ENCODE measurements at regions not wholly inside any gene's neighbourhood (a gene's known extent, or its start where the extent isn't known, plus 50 kb on each side); places are given as distances from the start of the nearest gene placed in this dataset.
A peak's percentile ranks its signal among the peaks of the same experiment; 100 is the strongest.

- H3K4me1 Mint-ChIP-seq (ENCODE audit: low read depth), result no peaks in the 10 kb centered on the region
- DNase-seq (no peak), ATAC-seq (no peak)
- H3K9me3 Mint-ChIP-seq, result no peaks in the 10 kb centered on the region
- H3K4me3 Mint-ChIP-seq, result no peak overlapping the region
- no peaks in the 10 kb centered on the region for H3K36me3 Mint-ChIP-seq (ENCODE audit: insufficient read depth)
- H3K27me3 Mint-ChIP-seq (ENCODE audit: low read depth), result peaks cover 18% of the 10 kb centered on the region
Measured at GRCh38 chr1:244106837-244107493, 55.9 kb downstream of the ZBTB18 start.

GRCh38 chr1:244111027-244111426, 59.9 kb downstream of the ZBTB18 start:
- ATAC-seq, result no peak
- H3K27me3 Mint-ChIP-seq (ENCODE audit: low read depth), result peaks cover 7% of the 10 kb centered on the region

GRCh38 chr1:244112041-244112440, 61.0 kb downstream of the ZBTB18 start:
- Mint-ChIP-seq H3K4me3 (no peak overlapping the region), H3K4me1 (ENCODE audit: low read depth) (no peaks in the 10 kb centered on the region), H3K36me3 (ENCODE audit: insufficient read depth) (no peaks in the 10 kb centered on the region), H3K27me3 (ENCODE audit: low read depth) (peaks cover 2% of the 10 kb centered on the region), H3K9me3 (no peaks in the 10 kb centered on the region)
- ATAC-seq (no peak), DNase-seq (no peak)

More at GRCh38 chr1:244111027-244111426, 59.9 kb downstream of the ZBTB18 start:
- Mint-ChIP-seq H3K4me1 (ENCODE audit: low read depth) (no peaks in the 10 kb centered on the region), H3K9me3 (no peaks in the 10 kb centered on the region), H3K4me3 (no peak overlapping the region), H3K36me3 (ENCODE audit: insufficient read depth) (no peaks in the 10 kb centered on the region)
- no peak for DNase-seq

- Mint-ChIP-seq H3K9me3 (no peaks in the 10 kb centered on the region), H3K4me3 (no peak overlapping the region), H3K4me1 (ENCODE audit: low read depth) (no peaks in the 10 kb centered on the region), H3K36me3 (ENCODE audit: insufficient read depth) (no peaks in the 10 kb centered on the region), H3K27me3 (ENCODE audit: low read depth) (peaks cover 2% of the 10 kb centered on the region)
- ATAC-seq (no peak), DNase-seq (no peak)
Measured at GRCh38 chr1:244112636-244113035, 61.6 kb downstream of the ZBTB18 start.

GRCh38 chr1:244113532-244114320, 62.6 kb downstream of the ZBTB18 start:
- no peak for DNase-seq
- Mint-ChIP-seq H3K36me3 (ENCODE audit: insufficient read depth) (no peaks in the 10 kb centered on the region), H3K4me3 (no peak overlapping the region), H3K4me1 (ENCODE audit: low read depth) (no peaks in the 10 kb centered on the region), H3K27me3 (ENCODE audit: low read depth) (peaks cover 9% of the 10 kb centered on the region), H3K9me3 (no peaks in the 10 kb centered on the region)
- ATAC-seq, result no peak

- DNase-seq, result no peak
- ATAC-seq, result no peak
- H3K4me1 Mint-ChIP-seq (ENCODE audit: low read depth), result no peaks in the 10 kb centered on the region
- no peaks in the 10 kb centered on the region for H3K9me3 Mint-ChIP-seq
- no peak overlapping the region for H3K4me3 Mint-ChIP-seq
- H3K27me3 Mint-ChIP-seq (ENCODE audit: low read depth), result peaks cover 13% of the 10 kb centered on the region
- H3K36me3 Mint-ChIP-seq (ENCODE audit: insufficient read depth), result no peaks in the 10 kb centered on the region
Measured at GRCh38 chr1:244114892-244115291, 63.8 kb downstream of the ZBTB18 start.

- peaks cover 13% of the 10 kb centered on the region for H3K27me3 Mint-ChIP-seq (ENCODE audit: low read depth)
- ATAC-seq (no peak), DNase-seq (no peak)
- H3K4me1 Mint-ChIP-seq (ENCODE audit: low read depth), result no peaks in the 10 kb centered on the region
- no peaks in the 10 kb centered on the region for H3K36me3 Mint-ChIP-seq (ENCODE audit: insufficient read depth)
- H3K4me3 Mint-ChIP-seq, result no peak overlapping the region
- no peaks in the 10 kb centered on the region for H3K9me3 Mint-ChIP-seq
Measured at GRCh38 chr1:244116946-244117345, 65.9 kb downstream of the ZBTB18 start.

- Mint-ChIP-seq H3K4me1 (ENCODE audit: low read depth) (no peaks in the 10 kb centered on the region), H3K36me3 (ENCODE audit: insufficient read depth) (no peaks in the 10 kb centered on the region), H3K4me3 (no peak overlapping the region), H3K27me3 (ENCODE audit: low read depth) (peaks cover 13% of the 10 kb centered on the region), H3K9me3 (no peaks in the 10 kb centered on the region)
- no peak for ATAC-seq
- DNase-seq, result no peak
Measured at GRCh38 chr1:244118109-244118761, 67.2 kb downstream of the ZBTB18 start.

GRCh38 chr1:244128591-244129383, 77.7 kb downstream of the ZBTB18 start:
- Mint-ChIP-seq H3K4me3 (no peak overlapping the region), H3K9me3 (no peaks in the 10 kb centered on the region), H3K36me3 (ENCODE audit: insufficient read depth) (no peaks in the 10 kb centered on the region), H3K27me3 (ENCODE audit: low read depth) (peaks cover 5% of the 10 kb centered on the region), H3K4me1 (ENCODE audit: low read depth) (peaks cover 2% of the 10 kb centered on the region)
- no peak for ATAC-seq
- no peak for DNase-seq

GRCh38 chr1:244137276-244137675, 86.2 kb downstream of the ZBTB18 start:
- Mint-ChIP-seq H3K36me3 (ENCODE audit: insufficient read depth) (no peaks in the 10 kb centered on the region), H3K4me1 (ENCODE audit: low read depth) (peaks cover 4% of the 10 kb centered on the region), H3K27me3 (ENCODE audit: low read depth) (peaks cover 22% of the 10 kb centered on the region), H3K4me3 (peak overlapping the region; percentile 39), H3K9me3 (no peaks in the 10 kb centered on the region)
- ATAC-seq (no peak), DNase-seq (no peak)

- H3K36me3 Mint-ChIP-seq (ENCODE audit: insufficient read depth), result no peaks in the 10 kb centered on the region
- H3K27me3 Mint-ChIP-seq (ENCODE audit: low read depth), result peaks cover 22% of the 10 kb centered on the region
- H3K9me3 Mint-ChIP-seq, result no peaks in the 10 kb centered on the region
- peaks cover 4% of the 10 kb centered on the region for H3K4me1 Mint-ChIP-seq (ENCODE audit: low read depth)
- peak overlapping the region; percentile 39 for H3K4me3 Mint-ChIP-seq
- DNase-seq, result no peak
- ATAC-seq, result no peak
Measured at GRCh38 chr1:244137725-244138124, 86.6 kb downstream of the ZBTB18 start.

- DNase-seq, result no peak
- Mint-ChIP-seq H3K4me1 (ENCODE audit: low read depth) (peaks cover 4% of the 10 kb centered on the region), H3K36me3 (ENCODE audit: insufficient read depth) (no peaks in the 10 kb centered on the region), H3K27me3 (ENCODE audit: low read depth) (peaks cover 22% of the 10 kb centered on the region), H3K9me3 (no peaks in the 10 kb centered on the region), H3K4me3 (no peak overlapping the region)
- no peak for ATAC-seq
Measured at GRCh38 chr1:244138399-244138798, 87.3 kb downstream of the ZBTB18 start.

- no peak for ATAC-seq
- Mint-ChIP-seq H3K27me3 (ENCODE audit: low read depth) (peaks cover 21% of the 10 kb centered on the region), H3K9me3 (no peaks in the 10 kb centered on the region), H3K4me1 (ENCODE audit: low read depth) (peaks cover 4% of the 10 kb centered on the region), H3K36me3 (ENCODE audit: insufficient read depth) (no peaks in the 10 kb centered on the region), H3K4me3 (no peak overlapping the region)
- no peak for DNase-seq
Measured at GRCh38 chr1:244139655-244140054, 88.6 kb downstream of the ZBTB18 start.

GRCh38 chr1:244140420-244140819, 89.3 kb downstream of the ZBTB18 start:
- no peaks in the 10 kb centered on the region for H3K36me3 Mint-ChIP-seq (ENCODE audit: insufficient read depth)
- no peak for ATAC-seq
- DNase-seq, result no peak
- no peaks in the 10 kb centered on the region for H3K9me3 Mint-ChIP-seq
- H3K27me3 Mint-ChIP-seq (ENCODE audit: low read depth), result peaks cover 18% of the 10 kb centered on the region
- H3K4me3 Mint-ChIP-seq, result no peak overlapping the region
- peaks cover 4% of the 10 kb centered on the region for H3K4me1 Mint-ChIP-seq (ENCODE audit: low read depth)
